Transverse colon (tissue), 4 donors: ENCODE measurements at regions not wholly inside any gene's neighbourhood (a gene's known extent, or its start where the extent isn't known, plus 50 kb on each side); places are given as distances from the start of the nearest gene placed in this dataset.

Experiments used
- DNase-seq: peaks from one replicate; pipeline ENCODE4 v3.0.0-alpha.2; 2019
- H3K27ac ChIP-seq, 4 donors: fragments of 200-600 bp; sonication (generic); 2 replicates each; pipeline ENCODE4 v1.5.1; 2016 to 2018; ENCODE audit warnings: inconsistent platforms in 4 of 4
- H3K27me3 ChIP-seq: fragments of 200-600 bp; sonication (generic); 2 replicates; pipeline ENCODE4 v1.5.1; 2017; ENCODE audit warnings: inconsistent platforms
- H3K36me3 ChIP-seq, 4 donors: fragments of 200-600 bp; sonication (generic); 2 replicates each; pipeline ENCODE4 v1.5.1; 2017 to 2019; ENCODE audit warnings: inconsistent platforms in 4 of 4
- H3K4me1 ChIP-seq, 4 donors: fragments of 200-600 bp; sonication (generic); 2 replicates each; pipeline ENCODE4 v1.5.1; 2017 to 2020; ENCODE audit warnings: inconsistent platforms in 4 of 4
- H3K4me3 ChIP-seq, 4 donors: fragments of 200-600 bp; sonication (generic); 1 replicate in 1 of 4; 2 replicates in 3 of 4; pipeline versions ENCODE4 v1.5.1 to v1.6.1; 2017 to 2019; ENCODE audit warnings: inconsistent platforms in 4 of 4
- H3K9me3 ChIP-seq, 2 donors: fragments of 200-600 bp; sonication (generic); 2 replicates each; pipeline ENCODE4 v1.5.1; 2017 to 2019; ENCODE audit warnings: inconsistent platforms in 2 of 2
- CTCF ChIP-seq, 5 experiments: fragments of 200-600 bp in 3 of 5; fragments of 450-650 bp in 2 of 5; sonication (generic) in 3 of 5; IDR thresholded peaks; 1 replicate in 2 of 5; 2 replicates in 3 of 5; pipeline ENCODE4 v1.5.1; 2016 to 2017; ENCODE audit warnings: antibody characterized with exemption in 5 of 5, inconsistent platforms in 3 of 5, mild to moderate bottlenecking in 2 of 5, moderate library complexity in 1 of 5
- EP300 ChIP-seq: sonication (generic); formaldehyde crosslinking; IDR thresholded peaks from one replicate; pipeline ENCODE4 v1.6.1; 2017; ENCODE audit warnings: antibody characterized with exemption, low read depth
- POLR2A ChIP-seq: fragments of 450-650 bp; IDR thresholded peaks from one replicate; pipeline ENCODE4 v1.6.1; 2016; ENCODE audit warnings: antibody characterized with exemption, mild to moderate bottlenecking, moderate library complexity
- POLR2AphosphoS5 ChIP-seq, 3 donors: sonication (generic); formaldehyde crosslinking; IDR thresholded peaks; one replicate each; pipeline ENCODE4 v1.6.1; 2016; ENCODE audit warnings: antibody characterized with exemption in 3 of 3
- WGBS, 2 donors: methylation state at CpG; one replicate each; pipeline ENCODE4 v1.1.5; 2018; ENCODE audit warnings: low coverage in 1 of 2; 5-methylcytosine and 5-hydroxymethylcytosine counted together
- in situ Hi-C, 4 donors: fragments of 200-750 bp; cut with MboI; loops; one replicate each; pipeline versions ENCODE4 v1.15.0 to v1.15.1; 2017; ENCODE audit warnings: low sequenced_read_pairs in 3 of 4, low pct_ligation_motif_present in 1 of 4, low pct_unique_long_range_greater_than_20kb in 1 of 4
- intact Hi-C: fragments of 100-400 bp; cut with DNase I; formaldehyde crosslinking; loops from one replicate; pipeline ENCODE4 v1.15.1; 2023; ENCODE audit warnings: low total_unique reads

- Histone ChIP-seq H3K27ac (no peak overlapping the region), H3K9me3 (no peaks in the 10 kb centered on the region), H3K36me3 (no peaks in the 10 kb centered on the region), H3K4me1 (no peaks in the 10 kb centered on the region), H3K27me3 (no peaks in the 10 kb centered on the region), H3K4me3 (no peak overlapping the region)
- no peak for TF ChIP-seq POLR2A
- TF ChIP-seq EP300: no peak
- TF ChIP-seq POLR2AphosphoS5 (IDR thresholded peaks at IDR 0.05): no peak
- no peak for TF ChIP-seq CTCF (IDR thresholded peaks at IDR 0.05)
- intact Hi-C loops (no loop called here), in situ Hi-C loops (no loop called here)
- DNase-seq: no peak
These were observed 290.1 kb upstream of the SATB1 start for GRCh38 chr3:18715208-18715607.

- no peaks in the 10 kb centered on the region for H3K9me3 ChIP-seq
- no peak overlapping the region for H3K27ac ChIP-seq
- in situ Hi-C loops (no loop called here), intact Hi-C loops (no loop called here)
- DNase-seq: no peak
- H3K4me1 ChIP-seq: no peaks in the 10 kb centered on the region
- no peaks in the 10 kb centered on the region for H3K27me3 ChIP-seq
- TF ChIP-seq POLR2A (no peak), POLR2AphosphoS5 (IDR thresholded peaks at IDR 0.05) (no peak), EP300 (no peak), CTCF (IDR thresholded peaks at IDR 0.05) (no peak)
- 55 to 95% methylated on average over 2 of the region's 2 CpGs for WGBS, 2 donors
- no peaks in the 10 kb centered on the region for H3K36me3 ChIP-seq
- H3K4me3 ChIP-seq: no peak overlapping the region
These were observed 288.4 kb upstream of the SATB1 start for GRCh38 chr3:18713577-18713951.

- Histone ChIP-seq H3K4me1 (no peaks in the 10 kb centered on the region), H3K9me3 (no peaks in the 10 kb centered on the region), H3K27ac (no peak overlapping the region), H3K36me3 (no peaks in the 10 kb centered on the region), H3K27me3 (no peaks in the 10 kb centered on the region), H3K4me3 (no peak overlapping the region)
- no peak for DNase-seq
- intact Hi-C loops: no loop called here
- in situ Hi-C loops: no loop called here
- WGBS, 2 donors: 82 to 89% methylated on average over 6 of the region's 6 CpGs
- TF ChIP-seq POLR2AphosphoS5 (IDR thresholded peaks at IDR 0.05): no peak
- no peak for TF ChIP-seq CTCF (IDR thresholded peaks at IDR 0.05)
- TF ChIP-seq POLR2A: no peak
- TF ChIP-seq EP300: no peak
These were observed 287.8 kb upstream of the SATB1 start for GRCh38 chr3:18712713-18713576.

GRCh38 chr3:18704326-18704725, 279.2 kb upstream of the SATB1 start:
- no peak overlapping the region for H3K4me3 ChIP-seq
- no peaks in the 10 kb centered on the region for H3K27me3 ChIP-seq
- in situ Hi-C loops (no loop called here), intact Hi-C loops (no loop called here)
- no peaks in the 10 kb centered on the region for H3K4me1 ChIP-seq
- no peak for DNase-seq
- H3K9me3 ChIP-seq: peaks cover 0 to 5% of the 10 kb centered on the region in 2 donors
- no peak overlapping the region for H3K27ac ChIP-seq
- no peaks in the 10 kb centered on the region for H3K36me3 ChIP-seq
- TF ChIP-seq POLR2A (no peak), EP300 (no peak), POLR2AphosphoS5 (IDR thresholded peaks at IDR 0.05) (no peak), CTCF (IDR thresholded peaks at IDR 0.05) (no peak)
